ENCODE measurements at regions not wholly inside any gene's neighbourhood (a gene's known extent, or its start where the extent isn't known, plus 50 kb on each side); places are given as distances from the start of the nearest gene placed in this dataset.

- no peak for TF ChIP-seq CTCF (IDR thresholded peaks at IDR 0.05; ENCODE audit: insufficient read depth, low read length)
- H3K4me3 ChIP-seq (ENCODE audit: low read depth, low read length) = no peak overlapping the region
- DNase-seq (ENCODE audit: low read depth) = no peak
Measured at GRCh38 chr15:46394463-46394862, 759.6 kb downstream of the SQOR start.

GRCh38 chr15:46408312-46408711 lies 773.5 kb downstream of the SQOR start:
- TF ChIP-seq CTCF (IDR thresholded peaks at IDR 0.05; ENCODE audit: insufficient read depth, low read length) = no peak
- DNase-seq (ENCODE audit: low read depth) = no peak
- H3K4me3 ChIP-seq (ENCODE audit: low read depth, low read length) = no peak overlapping the region

- TF ChIP-seq CTCF (IDR thresholded peaks at IDR 0.05; ENCODE audit: insufficient read depth, low read length) = no peak
Measured at GRCh38 chr15:46409841-46410301, 775.0 kb downstream of the SQOR start.

GRCh38 chr15:46410705-46411104 lies 775.9 kb downstream of the SQOR start:
- no peak for DNase-seq (ENCODE audit: low read depth)
- H3K4me3 ChIP-seq (ENCODE audit: low read depth, low read length) = no peak overlapping the region
- no peak for TF ChIP-seq CTCF (IDR thresholded peaks at IDR 0.05; ENCODE audit: insufficient read depth, low read length)

More at GRCh38 chr15:46409841-46410301, 775.0 kb downstream of the SQOR start:
- no peak for DNase-seq (ENCODE audit: low read depth)
- H3K4me3 ChIP-seq (ENCODE audit: low read depth, low read length) = no peak overlapping the region

- TF ChIP-seq CTCF (IDR thresholded peaks at IDR 0.05; ENCODE audit: insufficient read depth, low read length) = no peak
- DNase-seq (ENCODE audit: low read depth) = no peak
- H3K4me3 ChIP-seq (ENCODE audit: low read depth, low read length) = no peak overlapping the region
Measured at GRCh38 chr15:46411900-46412299, 777.1 kb downstream of the SQOR start.

- H3K4me3 ChIP-seq (ENCODE audit: low read depth, low read length) = no peak overlapping the region
- DNase-seq (ENCODE audit: low read depth) = no peak
- TF ChIP-seq CTCF (IDR thresholded peaks at IDR 0.05; ENCODE audit: insufficient read depth, low read length) = no peak
Measured at GRCh38 chr15:46413799-46414198, 779.0 kb downstream of the SQOR start.

- no peak for TF ChIP-seq CTCF (IDR thresholded peaks at IDR 0.05; ENCODE audit: insufficient read depth, low read length)
- DNase-seq (ENCODE audit: low read depth) = no peak
- H3K4me3 ChIP-seq (ENCODE audit: low read depth, low read length) = no peak overlapping the region
Measured at GRCh38 chr15:46416544-46416943, 781.7 kb downstream of the SQOR start.

Measured in fibroblast of the aortic adventitia (primary cell).